Glutamatergic neuron (in vitro differentiated cells): ENCODE measurements at regions not wholly inside any gene's neighbourhood (a gene's known extent, or its start where the extent isn't known, plus 50 kb on each side); places are given as distances from the start of the nearest gene placed in this dataset.

ENCODE experiments used
- DNase-seq: peaks from one replicate; pipeline ENCODE4 v3.0.0; 2022
- H3K27ac Mint-ChIP-seq: one replicate; pipeline ENCODE4 v1.8.0; 2020; ENCODE audit warnings: mild to moderate bottlenecking, mixed read lengths, inconsistent platforms; ENCODE audit not compliant: unreplicated experiment
- H3K27me3 Mint-ChIP-seq: one replicate; pipeline ENCODE4 v1.8.0; 2020; ENCODE audit warnings: mild to moderate bottlenecking, moderate library complexity, mixed read lengths, inconsistent platforms; ENCODE audit not compliant: unreplicated experiment
- H3K36me3 Mint-ChIP-seq: one replicate; pipeline ENCODE4 v1.8.0; 2020; ENCODE audit warnings: mild to moderate bottlenecking, mixed read lengths, inconsistent platforms; ENCODE audit not compliant: unreplicated experiment
- H3K4me1 Mint-ChIP-seq: one replicate; pipeline ENCODE4 v1.8.0; 2020; ENCODE audit warnings: mild to moderate bottlenecking, low read depth, mixed read lengths, inconsistent platforms; ENCODE audit not compliant: unreplicated experiment
- H3K4me3 Mint-ChIP-seq: one replicate; pipeline ENCODE4 v1.8.0; 2020; ENCODE audit warnings: mild to moderate bottlenecking, mixed read lengths, inconsistent platforms; ENCODE audit not compliant: unreplicated experiment
- H3K9me3 Mint-ChIP-seq: one replicate; pipeline ENCODE4 v1.8.0; 2020; ENCODE audit warnings: mild to moderate bottlenecking, moderate library complexity, mixed read lengths, inconsistent platforms; ENCODE audit not compliant: unreplicated experiment
- TF ChIP-seq, protein P1 (sequence below): fragments of 200-600 bp; sonication (generic); IDR thresholded peaks from one replicate; pipeline ENCODE4 v1.5.0; 2021; ENCODE audit not compliant: partially characterized antibody, unreplicated experiment

GRCh38 chr13:61766667-61767058 is 351.0 kb upstream of the PCDH20 start:
- Mint-ChIP-seq H3K27ac (no peak overlapping the region), H3K9me3 (no peaks in the 10 kb centered on the region), H3K4me1 (no peaks in the 10 kb centered on the region), H3K27me3 (no peaks in the 10 kb centered on the region), H3K4me3 (no peak overlapping the region), H3K36me3 (no peaks in the 10 kb centered on the region)
- TF ChIP-seq, protein P1, sequence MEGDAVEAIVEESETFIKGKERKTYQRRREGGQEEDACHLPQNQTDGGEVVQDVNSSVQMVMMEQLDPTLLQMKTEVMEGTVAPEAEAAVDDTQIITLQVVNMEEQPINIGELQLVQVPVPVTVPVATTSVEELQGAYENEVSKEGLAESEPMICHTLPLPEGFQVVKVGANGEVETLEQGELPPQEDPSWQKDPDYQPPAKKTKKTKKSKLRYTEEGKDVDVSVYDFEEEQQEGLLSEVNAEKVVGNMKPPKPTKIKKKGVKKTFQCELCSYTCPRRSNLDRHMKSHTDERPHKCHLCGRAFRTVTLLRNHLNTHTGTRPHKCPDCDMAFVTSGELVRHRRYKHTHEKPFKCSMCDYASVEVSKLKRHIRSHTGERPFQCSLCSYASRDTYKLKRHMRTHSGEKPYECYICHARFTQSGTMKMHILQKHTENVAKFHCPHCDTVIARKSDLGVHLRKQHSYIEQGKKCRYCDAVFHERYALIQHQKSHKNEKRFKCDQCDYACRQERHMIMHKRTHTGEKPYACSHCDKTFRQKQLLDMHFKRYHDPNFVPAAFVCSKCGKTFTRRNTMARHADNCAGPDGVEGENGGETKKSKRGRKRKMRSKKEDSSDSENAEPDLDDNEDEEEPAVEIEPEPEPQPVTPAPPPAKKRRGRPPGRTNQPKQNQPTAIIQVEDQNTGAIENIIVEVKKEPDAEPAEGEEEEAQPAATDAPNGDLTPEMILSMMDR, result no peak
- no peak for DNase-seq

GRCh38 chr13:61765940-61766666 is 350.5 kb upstream of the PCDH20 start:
- Mint-ChIP-seq H3K36me3 (no peaks in the 10 kb centered on the region), H3K9me3 (no peaks in the 10 kb centered on the region), H3K4me1 (no peaks in the 10 kb centered on the region), H3K27me3 (no peaks in the 10 kb centered on the region), H3K4me3 (no peak overlapping the region), H3K27ac (no peak overlapping the region)
- TF ChIP-seq, protein P1, result no peak
- DNase-seq, result no peak

DNA sequence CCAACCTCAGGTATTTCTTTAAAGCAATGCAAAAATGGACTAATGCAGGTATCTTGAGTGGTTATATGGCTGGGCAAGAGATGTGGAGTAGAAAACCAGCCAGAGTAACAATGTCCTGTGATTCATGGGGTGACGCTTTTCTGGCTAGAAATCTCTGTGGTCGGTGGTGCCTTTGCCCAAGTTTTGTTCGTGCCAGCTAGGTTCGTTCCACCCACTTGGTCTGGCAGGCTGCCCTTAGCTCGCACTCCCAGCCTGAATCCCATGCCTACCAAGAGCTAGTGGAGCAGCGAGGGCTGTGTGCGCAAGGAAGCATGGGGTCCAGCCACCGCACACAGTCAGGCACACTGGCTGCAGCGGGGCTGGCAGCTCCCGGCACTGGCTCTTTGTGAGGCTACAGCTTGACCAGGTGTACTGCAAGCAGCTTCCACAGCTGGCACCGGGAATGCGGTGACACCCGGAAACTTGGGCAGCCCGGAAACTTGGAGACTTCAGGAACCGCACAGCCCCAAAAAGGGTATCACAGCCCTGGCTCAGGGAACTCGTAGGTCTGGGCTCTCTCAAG is 349.6 kb upstream of the PCDH20 start:
- Mint-ChIP-seq H3K36me3 (no peaks in the 10 kb centered on the region), H3K9me3 (no peaks in the 10 kb centered on the region), H3K27me3 (no peaks in the 10 kb centered on the region), H3K4me1 (no peaks in the 10 kb centered on the region), H3K4me3 (no peak overlapping the region), H3K27ac (no peak overlapping the region)
- TF ChIP-seq, protein P1, result no peak
- no peak for DNase-seq

GRCh38 chr13:61761690-61762089 is 346.0 kb upstream of the PCDH20 start:
- Mint-ChIP-seq H3K4me1 (no peaks in the 10 kb centered on the region), H3K27ac (no peak overlapping the region), H3K9me3 (no peaks in the 10 kb centered on the region), H3K36me3 (no peaks in the 10 kb centered on the region), H3K4me3 (no peak overlapping the region), H3K27me3 (no peaks in the 10 kb centered on the region)
- DNase-seq, result no peak
- TF ChIP-seq, protein P1, result no peak

DNA sequence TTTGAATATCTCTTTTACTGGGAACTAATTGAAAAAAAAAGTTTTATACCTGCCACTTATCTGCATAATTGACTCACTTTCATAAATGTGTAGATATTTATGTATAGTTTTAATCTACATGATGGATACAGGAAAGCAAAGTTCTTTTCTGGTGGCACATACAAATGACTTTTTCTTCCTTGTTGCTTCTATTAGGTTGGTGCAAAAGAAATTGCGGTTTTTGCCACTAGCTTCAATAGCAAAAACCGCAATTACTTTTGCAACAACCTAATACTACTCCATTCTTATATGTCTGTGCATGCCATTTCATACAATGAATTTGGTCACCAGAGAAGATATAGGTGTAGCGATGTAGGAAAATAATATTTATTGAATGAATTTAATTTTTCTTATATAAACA is 344.5 kb upstream of the PCDH20 start:
- TF ChIP-seq, protein P1, result no peak
- no peaks in the 10 kb centered on the region for H3K36me3 Mint-ChIP-seq
- H3K27me3 Mint-ChIP-seq, result no peaks in the 10 kb centered on the region
- H3K4me1 Mint-ChIP-seq, result no peaks in the 10 kb centered on the region
- no peak for DNase-seq
- H3K27ac Mint-ChIP-seq, result no peak overlapping the region
- H3K9me3 Mint-ChIP-seq, result peaks cover 2% of the 10 kb centered on the region
- H3K4me3 Mint-ChIP-seq, result no peak overlapping the region
